IgD-negative memory B cell (primary cell): ENCODE measurements at regions not wholly inside any gene's neighbourhood (a gene's known extent, or its start where the extent isn't known, plus 50 kb on each side); places are given as distances from the start of the nearest gene placed in this dataset.
"Not testable (repeated sequence)": the region's sequence is repeated elsewhere in the genome, so short reads cannot be mapped to it uniquely, and the experiment has no call there.

Experiments used
- H3K27ac Mint-ChIP-seq, 3 donors: one replicate each; pipeline ENCODE4 v1.8.0; 2020 to 2022; ENCODE audit warnings: mild to moderate bottlenecking in 3 of 3, mixed read lengths in 3 of 3, moderate library complexity in 1 of 3
- H3K27me3 Mint-ChIP-seq: one replicate; pipeline ENCODE4 v1.8.0; 2021; ENCODE audit warnings: mixed read lengths
- H3K36me3 Mint-ChIP-seq: one replicate; pipeline ENCODE4 v1.8.0; 2020; ENCODE audit warnings: mild to moderate bottlenecking, mixed read lengths
- H3K4me1 Mint-ChIP-seq, 3 donors: one replicate each; pipeline ENCODE4 v1.8.0; 2020 to 2022; ENCODE audit warnings: mixed read lengths in 3 of 3, mild to moderate bottlenecking in 1 of 3
- H3K4me3 Mint-ChIP-seq, 4 donors: one replicate each; pipeline ENCODE4 v1.8.0; 2020 to 2022; ENCODE audit warnings: mild to moderate bottlenecking in 4 of 4, mixed read lengths in 4 of 4, moderate library complexity in 3 of 4
- H3K9me3 Mint-ChIP-seq, 3 donors: one replicate each; pipeline ENCODE4 v1.8.0; 2020 to 2021; ENCODE audit warnings: mixed read lengths in 3 of 3, mild to moderate bottlenecking in 1 of 3

GRCh38 chr19:31470952-31471351 lies 121.7 kb upstream of the TSHZ3 start:
- H3K4me1 Mint-ChIP-seq: no peaks in the 10 kb centered on the region
- H3K9me3 Mint-ChIP-seq: peaks cover 0 to 5% (median 4%) of the 10 kb centered on the region in 3 donors
- H3K27ac Mint-ChIP-seq: no peak overlapping the region
- no peak overlapping the region for H3K4me3 Mint-ChIP-seq
- H3K27me3 Mint-ChIP-seq: no peaks in the 10 kb centered on the region
- H3K36me3 Mint-ChIP-seq: no peaks in the 10 kb centered on the region

GRCh38 chr19:31478241-31478640 lies 129.0 kb upstream of the TSHZ3 start:
- Mint-ChIP-seq H3K4me1 (no peaks in the 10 kb centered on the region), H3K9me3 (peaks cover 4 to 10% (median 6%) of the 10 kb centered on the region in 3 donors), H3K27me3 (no peaks in the 10 kb centered on the region), H3K27ac (no peak overlapping the region), H3K4me3 (no peak overlapping the region), H3K36me3 (peaks cover 3% of the 10 kb centered on the region)

GRCh38 chr19:31483226-31483857 lies 134.1 kb upstream of the TSHZ3 start:
- H3K9me3 Mint-ChIP-seq: peaks cover 8 to 26% (median 15%) of the 10 kb centered on the region in 3 donors
- H3K27ac Mint-ChIP-seq: no peak overlapping the region
- H3K4me1 Mint-ChIP-seq: no peaks in the 10 kb centered on the region

GRCh38 chr19:31484858-31485410 lies 135.7 kb upstream of the TSHZ3 start:
- not testable (repeated sequence) for H3K4me3 Mint-ChIP-seq, H3K4me1 Mint-ChIP-seq, H3K36me3 Mint-ChIP-seq, H3K27me3 Mint-ChIP-seq, H3K27ac Mint-ChIP-seq
- peaks cover 8 to 26% (median 17%) of the 10 kb centered on the region in 3 donors for H3K9me3 Mint-ChIP-seq

More at GRCh38 chr19:31483226-31483857, 134.1 kb upstream of the TSHZ3 start:
- H3K27me3 Mint-ChIP-seq: no peaks in the 10 kb centered on the region
- no peak overlapping the region for H3K4me3 Mint-ChIP-seq
- H3K36me3 Mint-ChIP-seq: peaks cover 7% of the 10 kb centered on the region

GRCh38 chr19:31485472-31485871 lies 136.2 kb upstream of the TSHZ3 start:
- no peaks in the 10 kb centered on the region for H3K27me3 Mint-ChIP-seq
- H3K9me3 Mint-ChIP-seq: peaks cover 6 to 26% (median 17%) of the 10 kb centered on the region in 3 donors
- H3K36me3 Mint-ChIP-seq: peaks cover 7% of the 10 kb centered on the region
- H3K4me1 Mint-ChIP-seq: no peaks in the 10 kb centered on the region
- H3K4me3 Mint-ChIP-seq: no peak overlapping the region
- no peak overlapping the region for H3K27ac Mint-ChIP-seq

GRCh38 chr19:31491242-31491641 lies 142.0 kb upstream of the TSHZ3 start:
- Mint-ChIP-seq H3K36me3 (peaks cover 4% of the 10 kb centered on the region), H3K27me3 (no peaks in the 10 kb centered on the region), H3K27ac (no peak overlapping the region), H3K9me3 (peaks cover 4 to 19% (median 7%) of the 10 kb centered on the region in 3 donors), H3K4me1 (no peaks in the 10 kb centered on the region), H3K4me3 (no peak overlapping the region)

GRCh38 chr19:31492050-31492449 lies 142.8 kb upstream of the TSHZ3 start:
- no peak overlapping the region for H3K4me3 Mint-ChIP-seq

GRCh38 chr19:31496076-31496475 lies 146.8 kb upstream of the TSHZ3 start:
- no peak overlapping the region for H3K4me3 Mint-ChIP-seq
- H3K4me1 Mint-ChIP-seq: no peaks in the 10 kb centered on the region
- H3K27ac Mint-ChIP-seq: no peak overlapping the region
- no peaks in the 10 kb centered on the region for H3K27me3 Mint-ChIP-seq
- H3K36me3 Mint-ChIP-seq: no peaks in the 10 kb centered on the region
- peaks cover 1 to 21% (median 3%) of the 10 kb centered on the region in 3 donors for H3K9me3 Mint-ChIP-seq

More at GRCh38 chr19:31492050-31492449, 142.8 kb upstream of the TSHZ3 start:
- Mint-ChIP-seq H3K27ac (no peak overlapping the region), H3K9me3 (peaks cover 2 to 15% (median 6%) of the 10 kb centered on the region in 3 donors), H3K4me1 (no peaks in the 10 kb centered on the region), H3K36me3 (peaks cover 1% of the 10 kb centered on the region), H3K27me3 (no peaks in the 10 kb centered on the region)

- H3K9me3 Mint-ChIP-seq: peaks cover 1 to 12% (median 1%) of the 10 kb centered on the region in 3 donors
- H3K4me3 Mint-ChIP-seq: no peak overlapping the region
- no peak overlapping the region for H3K27ac Mint-ChIP-seq
- no peaks in the 10 kb centered on the region for H3K4me1 Mint-ChIP-seq
- H3K36me3 Mint-ChIP-seq: peaks cover 2% of the 10 kb centered on the region
- no peaks in the 10 kb centered on the region for H3K27me3 Mint-ChIP-seq
Measured at GRCh38 chr19:31497709-31498108, 148.5 kb upstream of the TSHZ3 start.

- Mint-ChIP-seq H3K27ac (no peak overlapping the region), H3K36me3 (peaks cover 2% of the 10 kb centered on the region), H3K9me3 (peaks cover 1 to 6% (median 3%) of the 10 kb centered on the region in 3 donors), H3K4me3 (no peak overlapping the region), H3K4me1 (no peaks in the 10 kb centered on the region), H3K27me3 (no peaks in the 10 kb centered on the region)
Measured at GRCh38 chr19:31498781-31499180, 149.5 kb upstream of the TSHZ3 start.

GRCh38 chr19:31499281-31500196 lies 150.3 kb upstream of the TSHZ3 start:
- no peaks in the 10 kb centered on the region for H3K4me1 Mint-ChIP-seq

GRCh38 chr19:31500197-31500830 lies 151.1 kb upstream of the TSHZ3 start:
- H3K4me1 Mint-ChIP-seq: no peaks in the 10 kb centered on the region
- peaks cover 1 to 6% (median 3%) of the 10 kb centered on the region in 3 donors for H3K9me3 Mint-ChIP-seq
- H3K27me3 Mint-ChIP-seq: no peaks in the 10 kb centered on the region
- peaks cover 2% of the 10 kb centered on the region for H3K36me3 Mint-ChIP-seq
- no peak overlapping the region for H3K4me3 Mint-ChIP-seq
- H3K27ac Mint-ChIP-seq: no peak overlapping the region

More at GRCh38 chr19:31499281-31500196, 150.3 kb upstream of the TSHZ3 start:
- H3K9me3 Mint-ChIP-seq: peaks cover 1 to 6% (median 3%) of the 10 kb centered on the region in 3 donors
- H3K27me3 Mint-ChIP-seq: no peaks in the 10 kb centered on the region
- no peak overlapping the region for H3K27ac Mint-ChIP-seq
- peaks cover 2% of the 10 kb centered on the region for H3K36me3 Mint-ChIP-seq
- H3K4me3 Mint-ChIP-seq: no peak overlapping the region

- peaks cover 1 to 6% (median 3%) of the 10 kb centered on the region in 3 donors for H3K9me3 Mint-ChIP-seq
- peak overlapping the region in 1 of 3 donors; percentile 60 for H3K27ac Mint-ChIP-seq
- no peaks in the 10 kb centered on the region for H3K4me1 Mint-ChIP-seq
- no peak overlapping the region for H3K4me3 Mint-ChIP-seq
- H3K36me3 Mint-ChIP-seq: peaks cover 2% of the 10 kb centered on the region
- no peaks in the 10 kb centered on the region for H3K27me3 Mint-ChIP-seq
Measured at GRCh38 chr19:31500946-31501345, 151.7 kb upstream of the TSHZ3 start.

- no peaks in the 10 kb centered on the region for H3K27me3 Mint-ChIP-seq
- H3K27ac Mint-ChIP-seq: no peak overlapping the region
- H3K4me1 Mint-ChIP-seq: no peaks in the 10 kb centered on the region
- H3K4me3 Mint-ChIP-seq: peak overlapping the region in 1 of 4 donors; percentile 59
- H3K36me3 Mint-ChIP-seq: peaks cover 2% of the 10 kb centered on the region
- H3K9me3 Mint-ChIP-seq: peaks cover 1 to 6% (median 3%) of the 10 kb centered on the region in 3 donors
Measured at GRCh38 chr19:31501427-31502195, 152.4 kb upstream of the TSHZ3 start.
